ENCODE measurements at regions not wholly inside any gene's neighbourhood (a gene's known extent, or its start where the extent isn't known, plus 50 kb on each side); places are given as distances from the start of the nearest gene placed in this dataset.

- Histone ChIP-seq H3K9me3 (peaks cover 0 to 2% (median 0%) of the 10 kb centered on the region in 4 donors), H3K4me3 (no peak overlapping the region), H3K36me3 (no peaks in the 10 kb centered on the region), H3K27me3 (no peaks in the 10 kb centered on the region), H3K27ac (no peak overlapping the region), H3K4me1 (no peaks in the 10 kb centered on the region)
- intact Hi-C loops (cut with DNase I): no loop called here
- WGBS, 2 donors: 88 to 95% methylated on average over 2 of the region's 2 CpGs
- TF ChIP-seq EP300 (IDR thresholded peaks at IDR 0.05) (no peak), CTCF (IDR thresholded peaks at IDR 0.05) (no peak), POLR2A (IDR thresholded peaks at IDR 0.05) (no peak), POLR2AphosphoS5 (IDR thresholded peaks at IDR 0.05) (no peak)
- DNase-seq: no peak
Measured at GRCh38 chr14:71284048-71284447, 376.8 kb downstream of the PCNX1 start.

- no peak for TF ChIP-seq POLR2AphosphoS5 (IDR thresholded peaks at IDR 0.05)
- TF ChIP-seq EP300 (IDR thresholded peaks at IDR 0.05): no peak
- TF ChIP-seq CTCF (IDR thresholded peaks at IDR 0.05): no peak
- TF ChIP-seq POLR2A (IDR thresholded peaks at IDR 0.05): no peak
- WGBS, 2 donors: 97 to 99% methylated on average over 1 of the region's 1 CpG
Measured at GRCh38 chr14:71286126-71286525, 378.9 kb downstream of the PCNX1 start.

GRCh38 chr14:71287567-71287966, 380.3 kb downstream of the PCNX1 start:
- H3K9me3 ChIP-seq: peaks cover 0 to 2% (median 0%) of the 10 kb centered on the region in 4 donors
- 88 to 93% methylated on average over 2 of the region's 2 CpGs for WGBS, 2 donors
- H3K27ac ChIP-seq: no peak overlapping the region
- H3K27me3 ChIP-seq: no peaks in the 10 kb centered on the region
- intact Hi-C loops (cut with DNase I): no loop called here
- no peak overlapping the region for H3K4me3 ChIP-seq
- H3K36me3 ChIP-seq: no peaks in the 10 kb centered on the region
- H3K4me1 ChIP-seq: peaks cover 0 to 8% (median 3%) of the 10 kb centered on the region in 4 donors
- no peak for TF ChIP-seq POLR2A (IDR thresholded peaks at IDR 0.05)
- no peak for TF ChIP-seq POLR2AphosphoS5 (IDR thresholded peaks at IDR 0.05)
- no peak for TF ChIP-seq CTCF (IDR thresholded peaks at IDR 0.05)
- TF ChIP-seq EP300 (IDR thresholded peaks at IDR 0.05): no peak
- no peak for DNase-seq

More at GRCh38 chr14:71286126-71286525, 378.9 kb downstream of the PCNX1 start:
- Histone ChIP-seq H3K9me3 (peaks cover 0 to 2% (median 0%) of the 10 kb centered on the region in 4 donors), H3K36me3 (no peaks in the 10 kb centered on the region), H3K27ac (no peak overlapping the region), H3K4me1 (peaks cover 0 to 5% (median 2%) of the 10 kb centered on the region in 4 donors), H3K4me3 (no peak overlapping the region), H3K27me3 (no peaks in the 10 kb centered on the region)
- intact Hi-C loops (cut with DNase I): no loop called here
- no peak for DNase-seq

GRCh38 chr14:71289536-71289935, 382.3 kb downstream of the PCNX1 start:
- Histone ChIP-seq H3K27ac (no peak overlapping the region), H3K4me3 (no peak overlapping the region), H3K27me3 (no peaks in the 10 kb centered on the region), H3K4me1 (peaks cover 0 to 8% (median 3%) of the 10 kb centered on the region in 4 donors), H3K9me3 (peaks cover 0 to 2% (median 0%) of the 10 kb centered on the region in 4 donors), H3K36me3 (no peaks in the 10 kb centered on the region)
- intact Hi-C loops (cut with DNase I): no loop called here
- 14 to 56% methylated on average over 4 of the region's 4 CpGs for WGBS, 2 donors
- TF ChIP-seq POLR2AphosphoS5 (IDR thresholded peaks at IDR 0.05) (no peak), EP300 (IDR thresholded peaks at IDR 0.05) (no peak), CTCF (IDR thresholded peaks at IDR 0.05) (no peak), POLR2A (IDR thresholded peaks at IDR 0.05) (no peak)
- no peak for DNase-seq

GRCh38 chr14:71290301-71290700, 383.0 kb downstream of the PCNX1 start:
- whole genome bisulfite sequencing, 2 donors: 49 to 75% methylated on average over 6 of the region's 6 CpGs
- no peak for TF ChIP-seq POLR2A (IDR thresholded peaks at IDR 0.05)
- TF ChIP-seq POLR2AphosphoS5 (IDR thresholded peaks at IDR 0.05): no peak
- TF ChIP-seq CTCF (IDR thresholded peaks at IDR 0.05): no peak
- no peak for TF ChIP-seq EP300 (IDR thresholded peaks at IDR 0.05)
- DNase-seq: no peak
- Histone ChIP-seq H3K4me3 (no peak overlapping the region), H3K36me3 (no peaks in the 10 kb centered on the region), H3K9me3 (no peaks in the 10 kb centered on the region), H3K27ac (no peak overlapping the region), H3K4me1 (peaks cover 0 to 8% (median 3%) of the 10 kb centered on the region in 4 donors), H3K27me3 (no peaks in the 10 kb centered on the region)
- intact Hi-C loops (cut with DNase I): no loop called here

All from sigmoid colon (tissue), 6 donors.